IMR-90 (cell line): ENCODE measurements at regions not wholly inside any gene's neighbourhood (a gene's known extent, or its start where the extent isn't known, plus 50 kb on each side); places are given as distances from the start of the nearest gene placed in this dataset.

Experiments
- ATAC-seq: fragments of 200-7000 bp; cut with Tn5 transposase; 2 replicates; pipeline ENCODE4 v1.9.1; 2020; ENCODE audit warnings: low read depth, mild to moderate bottlenecking, moderate library complexity
- BruUV-seq: library from RNA; stranded (reverse); fragments of 400-500 nt; replicated peaks from 2 replicates; lab custom pipeline; 2021; lab: Mats Ljungman, UMichigan
- CTCF ChIA-PET: fragments of 300-600 bp; formaldehyde crosslinking; extraction: SDS; loops from one replicate; lab custom pipeline; 2021; ENCODE audit warnings: antibody characterized with exemption; lab: Yijun Ruan, JAX
- POLR2A ChIA-PET: fragments of 300-600 bp; sonication (Branson Sonifier 250); formaldehyde crosslinking; loops from one replicate; lab custom pipeline; 2022; ENCODE audit warnings: antibody characterized with exemption; ENCODE audit not compliant: unreplicated experiment; lab: Charles Lee
- DNase-seq: peaks from one replicate; pipeline ENCODE4 v3.0.0; 2013
- H2AFZ ChIP-seq: replicated peaks from 2 replicates; pipeline ENCODE3; 2013; ENCODE audit warnings: low read length, mild to moderate bottlenecking; ENCODE audit not compliant: poor library complexity
- H2AK5ac ChIP-seq: 2 replicates; pipeline ENCODE4 v1.6.1; 2013; ENCODE audit warnings: low read depth, low read length, inconsistent platforms
- H2AK9ac ChIP-seq: replicated peaks from 2 replicates; pipeline ENCODE3; 2013; ENCODE audit warnings: mild to moderate bottlenecking, low read depth, low read length, moderate library complexity; ENCODE audit not compliant: poor library complexity
- H2BK120ac ChIP-seq: 2 replicates; pipeline ENCODE4 v1.6.1; 2013; ENCODE audit warnings: low read depth, low read length, inconsistent platforms
- H2BK15ac ChIP-seq: 3 replicates; pipeline ENCODE4 v1.6.1; 2013; ENCODE audit warnings: low read depth, low read length, inconsistent platforms
- H2BK20ac ChIP-seq: 2 replicates; pipeline ENCODE4 v1.6.1; 2013; ENCODE audit warnings: low read depth, mild to moderate bottlenecking, inconsistent platforms, low read length, moderate library complexity
- H2BK5ac ChIP-seq: 2 replicates; pipeline ENCODE4 v1.6.1; 2013; ENCODE audit warnings: mild to moderate bottlenecking, low read depth, low read length, inconsistent platforms; ENCODE audit not compliant: poor library complexity, severe bottlenecking
- H3K14ac ChIP-seq: replicated peaks from 2 replicates; pipeline ENCODE4 v1.6.1; 2013; ENCODE audit warnings: low read depth, low read length, inconsistent platforms
- H3K18ac ChIP-seq: 2 replicates; pipeline ENCODE4 v1.6.1; 2013; ENCODE audit warnings: low read depth, low read length, control low read depth
- H3K23ac ChIP-seq: 2 replicates; pipeline ENCODE4 v1.6.1; 2013; ENCODE audit warnings: low read depth, low read length, inconsistent platforms
- H3K27ac ChIP-seq: 2 replicates; pipeline ENCODE4 v1.5.1; 2013; ENCODE audit warnings: mild to moderate bottlenecking, control low read depth, low read length; ENCODE audit not compliant: insufficient read depth
- H3K27me3 ChIP-seq: 2 replicates; pipeline ENCODE4 v1.6.1; 2013; ENCODE audit warnings: low read length; ENCODE audit not compliant: control insufficient read depth, insufficient read depth
- H3K36me3 ChIP-seq: 2 replicates; pipeline ENCODE4 v1.6.1; 2013; ENCODE audit warnings: low read length, mixed read lengths; ENCODE audit not compliant: control insufficient read depth, insufficient read depth
- H3K4ac ChIP-seq: 2 replicates; pipeline ENCODE4 v1.6.1; 2013; ENCODE audit warnings: low read depth, low read length, inconsistent platforms
- H3K4me1 ChIP-seq: 2 replicates; pipeline ENCODE4 v1.6.1; 2013; ENCODE audit warnings: low read length, mixed read lengths; ENCODE audit not compliant: control insufficient read depth, insufficient read depth
- H3K4me2 ChIP-seq: 2 replicates; pipeline ENCODE4 v1.6.1; 2013; ENCODE audit warnings: low read depth, mild to moderate bottlenecking, control low read depth, low read length, moderate library complexity
- H3K4me3 ChIP-seq: 2 replicates; pipeline ENCODE4 v1.5.1; 2013; ENCODE audit warnings: low read depth, mild to moderate bottlenecking, control low read depth, low read length, moderate library complexity; ENCODE audit not compliant: insufficient read depth
- H3K56ac ChIP-seq: 2 replicates; pipeline ENCODE4 v1.6.1; 2013; ENCODE audit warnings: low read length, inconsistent platforms; ENCODE audit not compliant: insufficient read depth; ENCODE audit errors: extremely low read depth
- H3K79me1 ChIP-seq, 2 experiments: 2 replicates each; pipeline ENCODE4 v1.6.1; 2013; ENCODE audit warnings: low read length in 2 of 2, inconsistent platforms in 1 of 2, low read depth in 1 of 2
- H3K9ac ChIP-seq: 2 replicates; pipeline ENCODE4 v1.6.1; 2013; ENCODE audit warnings: low read depth, low read length, control low read depth
- H3K9me1 ChIP-seq: 2 replicates; pipeline ENCODE4 v1.6.1; 2013; ENCODE audit warnings: low read length, inconsistent platforms; ENCODE audit not compliant: insufficient read depth
- H3K9me3 ChIP-seq: 2 replicates; pipeline ENCODE4 v1.6.1; 2013; ENCODE audit warnings: low read length; ENCODE audit not compliant: control insufficient read depth, insufficient read depth
- H4K20me1 ChIP-seq: 2 replicates; pipeline ENCODE4 v1.6.1; 2013; ENCODE audit warnings: low read length, inconsistent platforms; ENCODE audit not compliant: insufficient read depth
- H4K5ac ChIP-seq: 2 replicates; pipeline ENCODE4 v1.6.1; 2013; ENCODE audit warnings: mild to moderate bottlenecking, low read depth, low read length, control low read depth
- H4K8ac ChIP-seq, 2 experiments: 2 replicates each; pipeline ENCODE4 v1.6.1; 2013; ENCODE audit warnings: low read depth in 2 of 2, low read length in 2 of 2, control low read depth in 1 of 2, inconsistent platforms in 1 of 2
- H4K91ac ChIP-seq: 2 replicates; pipeline ENCODE4 v1.6.1; 2013; ENCODE audit warnings: low read depth, low read length, inconsistent platforms; ENCODE audit not compliant: insufficient read depth
- BHLHE40 ChIP-seq: fragments of 150-350 bp; IDR thresholded peaks from 2 replicates; pipeline ENCODE4 v1.6.1; 2016; ENCODE audit warnings: mild to moderate bottlenecking, low read depth, low read length
- SMC3 ChIP-seq: fragments of 150-350 bp; IDR thresholded peaks from 2 replicates; pipeline ENCODE4 v1.6.1; 2016; ENCODE audit warnings: low read depth, mild to moderate bottlenecking, antibody characterized with exemption, low read length, moderate library complexity
- USF2 ChIP-seq: fragments of 150-350 bp; IDR thresholded peaks from 2 replicates; pipeline ENCODE4 v1.6.1; 2017; ENCODE audit warnings: mild to moderate bottlenecking, antibody characterized with exemption, low read length, low read depth
- WGBS, 2 experiments: methylation state at CpG; one replicate each; pipeline versions ENCODE4 v1.1.5 to v1.1.7; 2013; ENCODE audit warnings: missing lambda C conversion rate in 2 of 2; ENCODE audit not compliant: insufficient read length in 1 of 2; ENCODE audit errors: extremely low coverage in 2 of 2; 5-methylcytosine and 5-hydroxymethylcytosine counted together
- dilution Hi-C: fragments of 300-500 bp; cut with HindIII; formaldehyde crosslinking; loops from one replicate; pipeline ENCODE4 v1.14.3; 2018; ENCODE audit warnings: low sequenced_read_pairs; ENCODE audit not compliant: unreplicated experiment
- in situ Hi-C: fragments of 300-500 bp; cut with MboI; formaldehyde crosslinking; loops from 3 replicates; pipeline ENCODE4 v1.14.3; 2019; ENCODE audit warnings: low sequenced_read_pairs, inconsistent platforms, mixed read lengths
- intact Hi-C: fragments of 100-400 bp; cut with micrococcal nuclease; formaldehyde crosslinking; loops from 2 replicates; pipeline ENCODE4 v1.10.0; 2022

DNA sequence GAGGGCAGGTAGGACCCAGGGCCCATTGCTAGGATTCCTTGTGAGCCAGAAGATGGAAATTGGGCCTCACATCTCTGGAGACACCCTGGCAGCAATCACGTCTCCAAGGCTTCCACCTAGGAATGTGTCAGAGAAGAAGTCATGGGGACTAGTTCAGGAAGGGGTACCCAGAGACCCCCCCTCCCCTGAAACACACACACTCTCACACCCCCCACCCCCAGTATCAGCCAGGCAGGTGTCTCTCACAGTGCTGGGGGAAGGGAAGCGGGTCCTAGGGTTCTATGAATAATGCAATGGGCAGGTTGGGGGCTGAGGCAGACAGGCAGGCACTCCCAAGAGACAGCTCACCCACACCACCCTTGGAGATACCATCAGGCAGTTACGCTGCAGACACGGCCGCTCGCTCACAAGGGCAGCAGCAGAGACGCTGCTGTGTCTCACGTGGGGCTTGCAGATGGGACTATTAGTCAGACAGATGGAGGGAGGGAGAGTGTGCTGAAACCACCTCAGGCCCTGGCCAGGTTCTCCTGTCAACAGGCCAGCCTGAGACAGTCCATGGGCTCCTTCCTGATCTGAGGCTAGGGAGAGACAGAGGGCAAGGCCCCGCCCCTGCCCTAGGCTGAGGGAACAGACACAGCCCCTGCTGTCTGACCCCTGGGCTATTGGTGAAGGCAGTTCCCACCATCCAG is 134.6 kb downstream of the CYP26B1 start:
- Histone ChIP-seq H3K4me1 (no peaks in the 10 kb centered on the region), H3K14ac (no peak overlapping the region), H4K20me1 (no peaks in the 10 kb centered on the region), H4K5ac (no peak overlapping the region), H3K9ac (no peak overlapping the region), H2BK5ac (no peak overlapping the region), H4K91ac (no peak overlapping the region), H3K56ac (no peak overlapping the region), H3K36me3 (no peaks in the 10 kb centered on the region), H2AFZ (no peak overlapping the region), H4K8ac (no peak overlapping the region), H3K4me3 (no peak overlapping the region), H2BK15ac (no peak overlapping the region), H3K18ac (no peak overlapping the region), H3K9me1 (no peaks in the 10 kb centered on the region), H3K9me3 (no peaks in the 10 kb centered on the region), H3K23ac (no peak overlapping the region), H3K27me3 (peaks cover 6% of the 10 kb centered on the region), H2BK120ac (no peak overlapping the region), H2BK20ac (no peak overlapping the region), H3K4me2 (no peak overlapping the region), H3K4ac (no peak overlapping the region), H3K27ac (no peak overlapping the region), H2AK5ac (no peak overlapping the region), H2AK9ac (peak overlapping the region; percentile 42), H3K79me1 (no peaks in the 10 kb centered on the region)
- POLR2A ChIA-PET = no interaction called here
- DNase-seq (no peak), ATAC-seq (no peak)
- WGBS, 2 experiments = no CpG with 5 or more reads among the region's 9 CpGs
- CTCF ChIA-PET = no interaction called here
- BruUV-seq = no TSS peak
- in situ Hi-C loops = no loop called here
- intact Hi-C loops = no loop called here
- no peak for TF ChIP-seq USF2
- no peak for TF ChIP-seq BHLHE40
- TF ChIP-seq SMC3 = no peak
- dilution Hi-C loops = no loop called here
